Keratinocyte (primary cell): ENCODE measurements at regions not wholly inside any gene's neighbourhood (a gene's known extent, or its start where the extent isn't known, plus 50 kb on each side); places are given as distances from the start of the nearest gene placed in this dataset.

Experiments used
- DNase-seq: peaks from one replicate; pipeline ENCODE4 v3.0.0-alpha.2; 2011; ENCODE audit warnings: low read depth, missing footprints, low spot score
- FAIRE-seq: peaks from 2 replicates; lab custom pipeline; 2011; peaks lifted over from hg19 to GRCh38; lab: Jason Lieb, UNC
- H2AFZ ChIP-seq: 2 replicates; pipeline ENCODE4 v1.6.0; 2012; ENCODE audit warnings: low read length, control low read depth, inconsistent platforms; ENCODE audit not compliant: control insufficient read depth
- H3K27ac ChIP-seq: 2 replicates; pipeline ENCODE4 v1.5.1; 2011; ENCODE audit warnings: low read length; ENCODE audit not compliant: control insufficient read depth, insufficient read depth
- H3K27me3 ChIP-seq: 3 replicates; pipeline ENCODE4 v1.6.0; 2011; ENCODE audit warnings: low read length; ENCODE audit not compliant: control insufficient read depth, insufficient read depth; ENCODE audit errors: extremely low read depth
- H3K36me3 ChIP-seq, 2 experiments: 2 replicates in 1 of 2; 3 replicates in 1 of 2; pipeline ENCODE4 v1.5.1; 2011; ENCODE audit warnings: low read length in 2 of 2, mild to moderate bottlenecking in 1 of 2; ENCODE audit not compliant: control insufficient read depth in 2 of 2, insufficient read depth in 2 of 2; ENCODE audit errors: extremely low read depth in 1 of 2
- H3K4me1 ChIP-seq: 3 replicates; pipeline ENCODE4 v1.5.1; 2011; ENCODE audit warnings: low read length; ENCODE audit not compliant: control insufficient read depth, insufficient read depth; ENCODE audit errors: extremely low read depth
- H3K4me2 ChIP-seq: 3 replicates; pipeline ENCODE4 v1.6.0; 2011; ENCODE audit warnings: low read depth, low read length; ENCODE audit not compliant: control insufficient read depth, insufficient read depth; ENCODE audit errors: extremely low read depth
- H3K4me3 ChIP-seq, 3 experiments: fragments of 200-600 bp in 1 of 3; sonication (generic) in 1 of 3; 2 replicates in 2 of 3; 3 replicates in 1 of 3; pipeline ENCODE4 v1.5.1; 2011 to 2016; ENCODE audit warnings: low read length in 3 of 3, mild to moderate bottlenecking in 3 of 3, control low read depth in 2 of 3, inconsistent platforms in 1 of 3, low read depth in 1 of 3, mixed read lengths in 1 of 3, mixed run types in 1 of 3, moderate library complexity in 1 of 3; ENCODE audit not compliant: control insufficient read depth in 2 of 3, insufficient read depth in 2 of 3; ENCODE audit errors: extremely low read depth in 1 of 3
- H3K79me2 ChIP-seq: 2 replicates; pipeline ENCODE4 v1.6.0; 2012; ENCODE audit warnings: low read length; ENCODE audit not compliant: control insufficient read depth, insufficient read depth
- H3K9ac ChIP-seq: 3 replicates; pipeline ENCODE4 v1.6.0; 2011; ENCODE audit warnings: low read length; ENCODE audit not compliant: control insufficient read depth, insufficient read depth; ENCODE audit errors: extremely low read depth
- H3K9me1 ChIP-seq: 3 replicates; pipeline ENCODE4 v1.6.0; 2011; ENCODE audit warnings: low read length; ENCODE audit not compliant: control insufficient read depth, insufficient read depth; ENCODE audit errors: extremely low read depth
- H3K9me3 ChIP-seq: 2 replicates; pipeline ENCODE4 v1.5.1; 2012; ENCODE audit warnings: low read depth, low read length; ENCODE audit not compliant: control insufficient read depth
- H4K20me1 ChIP-seq: 3 replicates; pipeline ENCODE4 v1.6.0; 2011; ENCODE audit warnings: low read length; ENCODE audit not compliant: control insufficient read depth, insufficient read depth; ENCODE audit errors: extremely low read depth
- EZH2 ChIP-seq: IDR thresholded peaks from one replicate; pipeline ENCODE4 v1.6.1; 2012; ENCODE audit warnings: inconsistent platforms, mild to moderate bottlenecking, low read length, moderate library complexity
- dilution Hi-C: fragments of 300-500 bp; cut with MboI; formaldehyde crosslinking; loops from one replicate; pipeline ENCODE4 v1.7.0; 2020; ENCODE audit warnings: low sequenced_read_pairs; ENCODE audit not compliant: extremely low pct_ligation_motif_present
- TF ChIP-seq, protein P1 (sequence below), 3 experiments: IDR thresholded peaks in 1 of 3; conservative IDR thresholded peaks in 1 of 3; optimal IDR thresholded peaks in 1 of 3; 2 replicates in 2 of 3; 3 replicates in 1 of 3; pipeline versions ENCODE3 to v1.5.1; 2011; ENCODE audit warnings: low read length in 3 of 3, mild to moderate bottlenecking in 3 of 3, moderate library complexity in 2 of 3, control low read depth in 1 of 3, inconsistent platforms in 1 of 3; ENCODE audit not compliant: insufficient read depth in 2 of 3; ENCODE audit errors: extremely low read depth in 1 of 3

DNA sequence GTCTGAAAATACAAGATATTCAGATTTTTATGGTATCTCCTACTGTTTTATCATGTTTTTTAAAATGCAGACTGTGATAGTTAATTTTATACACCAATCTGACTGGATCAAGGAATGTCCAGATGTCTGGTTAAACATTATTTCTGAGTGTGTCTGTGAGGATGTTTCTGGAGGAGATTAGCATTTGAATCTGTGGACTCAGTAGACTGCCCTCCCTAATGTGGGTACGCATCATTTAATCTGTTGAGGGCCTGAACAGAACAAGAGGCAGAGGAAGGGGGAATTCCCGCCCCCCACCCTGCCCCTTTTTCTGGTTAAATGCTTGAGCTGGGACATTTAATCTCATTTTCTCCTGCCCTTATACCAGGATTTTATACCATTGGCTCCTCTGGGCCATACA, 72.1 kb downstream of the AVPR1A start:
- H3K36me3 ChIP-seq = no peaks in the 10 kb centered on the region
- H3K4me2 ChIP-seq = no peak overlapping the region
- no peaks in the 10 kb centered on the region for H3K27me3 ChIP-seq
- no peak overlapping the region for H3K4me3 ChIP-seq
- no peak overlapping the region for H3K27ac ChIP-seq
- no peaks in the 10 kb centered on the region for H3K9me3 ChIP-seq
- no peaks in the 10 kb centered on the region for H3K9me1 ChIP-seq
- DNase-seq (no peak), FAIRE-seq (no peak)
- no peaks in the 10 kb centered on the region for H4K20me1 ChIP-seq
- H3K9ac ChIP-seq = no peak overlapping the region
- dilution Hi-C loops = no loop called here
- TF ChIP-seq, protein P1, sequence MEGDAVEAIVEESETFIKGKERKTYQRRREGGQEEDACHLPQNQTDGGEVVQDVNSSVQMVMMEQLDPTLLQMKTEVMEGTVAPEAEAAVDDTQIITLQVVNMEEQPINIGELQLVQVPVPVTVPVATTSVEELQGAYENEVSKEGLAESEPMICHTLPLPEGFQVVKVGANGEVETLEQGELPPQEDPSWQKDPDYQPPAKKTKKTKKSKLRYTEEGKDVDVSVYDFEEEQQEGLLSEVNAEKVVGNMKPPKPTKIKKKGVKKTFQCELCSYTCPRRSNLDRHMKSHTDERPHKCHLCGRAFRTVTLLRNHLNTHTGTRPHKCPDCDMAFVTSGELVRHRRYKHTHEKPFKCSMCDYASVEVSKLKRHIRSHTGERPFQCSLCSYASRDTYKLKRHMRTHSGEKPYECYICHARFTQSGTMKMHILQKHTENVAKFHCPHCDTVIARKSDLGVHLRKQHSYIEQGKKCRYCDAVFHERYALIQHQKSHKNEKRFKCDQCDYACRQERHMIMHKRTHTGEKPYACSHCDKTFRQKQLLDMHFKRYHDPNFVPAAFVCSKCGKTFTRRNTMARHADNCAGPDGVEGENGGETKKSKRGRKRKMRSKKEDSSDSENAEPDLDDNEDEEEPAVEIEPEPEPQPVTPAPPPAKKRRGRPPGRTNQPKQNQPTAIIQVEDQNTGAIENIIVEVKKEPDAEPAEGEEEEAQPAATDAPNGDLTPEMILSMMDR (optimal IDR thresholded peaks at IDR 0.05 in 1 of 3, IDR thresholded peaks at IDR 0.05 in 1 of 3, conservative IDR thresholded peaks at IDR 0.05 in 1 of 3; ENCODE audit: extremely low read depth in 1 of 3, insufficient read depth in 2 of 3, low read length in 3 of 3) = no peak
- no peak for TF ChIP-seq EZH2
- no peaks in the 10 kb centered on the region for H3K4me1 ChIP-seq
- H2AFZ ChIP-seq = no peak overlapping the region
- H3K79me2 ChIP-seq = no peaks in the 10 kb centered on the region

DNA sequence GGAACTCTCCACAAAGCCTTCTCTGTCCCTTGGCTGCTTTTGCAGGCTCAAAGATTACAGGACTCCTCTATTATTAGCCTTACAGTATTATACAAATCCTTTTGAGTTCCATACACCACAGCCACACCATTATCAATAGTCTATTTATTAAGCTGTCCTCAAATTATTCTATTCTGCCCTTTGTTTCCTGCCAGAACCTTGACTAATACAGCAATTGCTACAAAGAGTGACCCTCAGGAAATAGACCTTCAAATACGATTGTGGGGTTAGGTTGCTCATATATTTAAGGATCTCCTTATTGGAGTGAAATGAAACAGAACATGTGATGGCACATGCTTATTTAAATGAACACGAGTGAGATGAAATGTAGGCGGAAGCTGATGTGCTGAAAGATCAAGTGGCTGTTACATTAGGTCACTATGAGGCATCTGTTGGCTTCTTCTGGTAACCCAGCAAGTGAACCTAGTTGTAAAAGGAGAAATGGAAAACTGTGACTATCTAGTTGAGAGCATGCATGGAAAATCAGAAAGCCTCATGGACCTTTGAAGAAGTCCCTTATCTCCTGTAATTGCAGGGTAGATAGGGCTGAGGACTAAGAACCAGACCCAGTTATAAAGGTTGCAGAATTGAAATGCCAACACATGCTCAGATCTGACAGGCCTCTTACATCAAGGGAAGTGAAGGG, 75.5 kb downstream of the AVPR1A start:
- Histone ChIP-seq H3K27ac (no peak overlapping the region), H3K9me3 (no peaks in the 10 kb centered on the region), H3K79me2 (no peaks in the 10 kb centered on the region), H3K36me3 (no peaks in the 10 kb centered on the region), H3K4me1 (no peaks in the 10 kb centered on the region), H2AFZ (no peak overlapping the region), H3K4me2 (no peak overlapping the region), H4K20me1 (no peaks in the 10 kb centered on the region), H3K4me3 (no peak overlapping the region), H3K27me3 (no peaks in the 10 kb centered on the region), H3K9me1 (no peaks in the 10 kb centered on the region), H3K9ac (no peak overlapping the region)
- dilution Hi-C loops = no loop called here
- TF ChIP-seq, protein P1 (optimal IDR thresholded peaks at IDR 0.05 in 1 of 3, IDR thresholded peaks at IDR 0.05 in 1 of 3, conservative IDR thresholded peaks at IDR 0.05 in 1 of 3; ENCODE audit: extremely low read depth in 1 of 3, insufficient read depth in 2 of 3, low read length in 3 of 3) = no peak
- TF ChIP-seq EZH2 = no peak
- no peak for FAIRE-seq
- DNase-seq = no peak
